ENCODE measurements at regions not wholly inside any gene's neighbourhood (a gene's known extent, or its start where the extent isn't known, plus 50 kb on each side); places are given as distances from the start of the nearest gene placed in this dataset.

- TF ChIP-seq CTCF (IDR thresholded peaks at IDR 0.05 in 2 of 3, conservative IDR thresholded peaks at IDR 0.05 in 1 of 3; ENCODE audit: borderline replicate concordance in 1 of 3, insufficient read depth in 1 of 3, low read depth in 2 of 3, low read length in 2 of 3) (no peak), POLR2AphosphoS5 (IDR thresholded peaks at IDR 0.05; ENCODE audit: low read depth, low read length) (no peak), FOSL1 (IDR thresholded peaks at IDR 0.05; ENCODE audit: low read depth) (no peak), SRF (IDR thresholded peaks at IDR 0.05; ENCODE audit: low read depth) (no peak), EZH2 (IDR thresholded peaks at IDR 0.05) (no peak), REST (IDR thresholded peaks at IDR 0.05; ENCODE audit: low read depth) (no peak), ZFX (IDR thresholded peaks at IDR 0.05) (no peak), JUND (IDR thresholded peaks at IDR 0.05) (no peak), EGR1 (IDR thresholded peaks at IDR 0.05; ENCODE audit: low read depth) (no peak), MAX (IDR thresholded peaks at IDR 0.05) (no peak)
These were observed 141.6 kb downstream of the FBXO8 start for GRCh38 chr4:174141876-174142275.
